ENCODE measurements at regions not wholly inside any gene's neighbourhood (a gene's known extent, or its start where the extent isn't known, plus 50 kb on each side); places are given as distances from the start of the nearest gene placed in this dataset.
"Not testable (repeated sequence)": the region's sequence is repeated elsewhere in the genome, so short reads cannot be mapped to it uniquely, and the experiment has no call there.

DNA sequence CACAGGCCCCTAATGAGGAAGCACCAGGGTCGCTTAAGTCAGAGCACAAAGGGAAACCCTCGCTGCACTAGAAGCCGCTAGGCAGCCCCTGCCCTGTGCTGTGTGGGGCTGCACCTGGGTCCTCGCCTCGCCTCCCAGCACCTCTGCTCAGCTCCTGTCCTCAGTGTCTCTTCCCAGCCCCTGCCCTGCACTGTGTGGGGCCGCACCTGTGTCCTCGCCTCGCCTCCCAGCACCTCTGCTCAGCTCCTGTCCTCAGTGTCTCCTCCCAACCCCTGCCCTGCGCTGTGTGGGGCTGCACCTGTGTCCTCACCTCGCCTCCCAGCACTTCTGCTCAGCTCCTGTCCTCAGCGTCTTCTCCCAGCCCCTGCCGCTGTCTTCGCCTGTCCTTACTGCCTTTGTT, 342.8 kb downstream of the EIPR1 start:
- DNase-seq (ENCODE audit: low spot score) = no peak
- no peaks in the 10 kb centered on the region for H3K36me3 ChIP-seq (replicated peaks; ENCODE audit: insufficient read depth, low read depth)
- 78% methylated on average over 13 of the region's 13 CpGs for WGBS (ENCODE audit: low lambda C conversion rate, missing lambda C conversion rate)
- no peak overlapping the region for H3K27ac ChIP-seq
- no peaks in the 10 kb centered on the region for H3K27me3 ChIP-seq
- no peaks in the 10 kb centered on the region for H4K20me1 ChIP-seq (ENCODE audit: insufficient read depth, poor library complexity, severe bottlenecking)
- H3K9me3 ChIP-seq (ENCODE audit: low read depth) = no peaks in the 10 kb centered on the region
- H2AFZ ChIP-seq = no peak overlapping the region
- H3K79me2 ChIP-seq = no peaks in the 10 kb centered on the region
- H3K9me2 ChIP-seq (replicated peaks; ENCODE audit: insufficient read depth) = no peaks in the 10 kb centered on the region
- H3K4me3 ChIP-seq = no peak overlapping the region
- H3K4me2 ChIP-seq = no peak overlapping the region
- no peaks in the 10 kb centered on the region for H3K4me1 ChIP-seq (ENCODE audit: insufficient read depth)
- TF ChIP-seq CTCF (IDR thresholded peaks at IDR 0.05; ENCODE audit: poor library complexity) (no peak), EZH2phosphoT487 (IDR thresholded peaks at IDR 0.05; ENCODE audit: low read depth, severe bottlenecking, unreplicated experiment) (no peak)

DNA sequence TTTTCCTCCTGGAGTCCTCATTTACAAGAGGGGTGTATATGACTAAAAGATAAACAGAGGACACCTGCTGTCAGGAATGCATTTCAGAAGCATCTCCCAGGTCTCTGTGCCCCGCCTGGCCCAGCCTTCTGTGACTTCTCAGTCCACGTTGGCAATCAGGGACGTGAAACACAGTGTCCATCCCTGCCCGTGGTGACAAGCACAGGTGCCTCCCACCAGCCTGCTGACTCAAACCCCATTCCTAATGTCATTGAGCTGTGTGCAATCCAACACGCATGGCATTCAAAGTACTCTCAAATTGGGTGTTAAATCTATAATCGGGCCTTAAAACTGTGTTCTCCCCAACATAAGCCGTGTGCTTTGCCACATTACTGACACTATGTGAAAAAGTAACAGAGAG, 343.2 kb downstream of the EIPR1 start:
- Histone ChIP-seq H3K27me3 (no peaks in the 10 kb centered on the region), H3K27ac (no peak overlapping the region), H3K4me2 (no peak overlapping the region), H2AFZ (no peak overlapping the region), H3K4me1 (ENCODE audit: insufficient read depth) (no peaks in the 10 kb centered on the region), H3K9me3 (ENCODE audit: low read depth) (no peaks in the 10 kb centered on the region), H3K79me2 (no peaks in the 10 kb centered on the region), H3K36me3 (replicated peaks; ENCODE audit: insufficient read depth, low read depth) (no peaks in the 10 kb centered on the region), H3K9me2 (replicated peaks; ENCODE audit: insufficient read depth) (no peaks in the 10 kb centered on the region), H3K4me3 (no peak overlapping the region), H4K20me1 (ENCODE audit: insufficient read depth, poor library complexity, severe bottlenecking) (no peaks in the 10 kb centered on the region)
- TF ChIP-seq CTCF (IDR thresholded peaks at IDR 0.05; ENCODE audit: poor library complexity) (no peak), EZH2phosphoT487 (IDR thresholded peaks at IDR 0.05; ENCODE audit: low read depth, severe bottlenecking, unreplicated experiment) (no peak), EZH2 (IDR thresholded peaks at IDR 0.05; ENCODE audit: borderline replicate concordance) (no peak)
- WGBS (ENCODE audit: low lambda C conversion rate, missing lambda C conversion rate) = 81% methylated on average over 7 of the region's 7 CpGs
- no peak for DNase-seq (ENCODE audit: low spot score)

DNA sequence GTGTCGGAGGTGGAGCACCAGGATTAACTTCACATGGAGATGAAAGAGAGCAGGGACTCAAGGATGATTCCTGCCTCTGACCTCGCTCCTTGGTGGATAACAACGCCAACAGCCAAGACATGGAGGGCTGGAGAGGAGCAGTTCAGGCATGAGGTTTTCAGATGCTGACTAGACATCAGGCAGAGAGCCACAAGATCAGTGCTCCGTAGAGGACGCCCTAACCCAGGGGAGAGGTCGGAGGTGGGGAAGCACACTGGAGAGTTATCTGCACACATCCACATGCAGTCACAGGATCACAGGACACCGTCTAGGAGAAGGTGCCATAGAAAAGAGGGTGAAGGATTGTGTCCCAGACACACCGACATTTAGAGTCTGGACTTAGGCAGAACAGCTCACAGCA, 344.3 kb downstream of the EIPR1 start:
- no peaks in the 10 kb centered on the region for H3K27me3 ChIP-seq
- no peak for DNase-seq (ENCODE audit: low spot score)
- WGBS (ENCODE audit: low lambda C conversion rate, missing lambda C conversion rate) = 88% methylated on average over 8 of the region's 8 CpGs
- H3K27ac ChIP-seq = no peak overlapping the region
- H2AFZ ChIP-seq = no peak overlapping the region
- no peaks in the 10 kb centered on the region for H3K4me1 ChIP-seq (ENCODE audit: insufficient read depth)
- H3K36me3 ChIP-seq (replicated peaks; ENCODE audit: insufficient read depth, low read depth) = no peaks in the 10 kb centered on the region
- no peak overlapping the region for H3K4me3 ChIP-seq
- no peak overlapping the region for H3K4me2 ChIP-seq
- TF ChIP-seq EZH2 (IDR thresholded peaks at IDR 0.05; ENCODE audit: borderline replicate concordance) (no peak), EZH2phosphoT487 (IDR thresholded peaks at IDR 0.05; ENCODE audit: low read depth, severe bottlenecking, unreplicated experiment) (no peak), CTCF (IDR thresholded peaks at IDR 0.05; ENCODE audit: poor library complexity) (no peak)
- H4K20me1 ChIP-seq (ENCODE audit: insufficient read depth, poor library complexity, severe bottlenecking) = no peaks in the 10 kb centered on the region
- no peaks in the 10 kb centered on the region for H3K9me2 ChIP-seq (replicated peaks; ENCODE audit: insufficient read depth)
- no peaks in the 10 kb centered on the region for H3K9me3 ChIP-seq (ENCODE audit: low read depth)
- H3K79me2 ChIP-seq = no peaks in the 10 kb centered on the region

DNA sequence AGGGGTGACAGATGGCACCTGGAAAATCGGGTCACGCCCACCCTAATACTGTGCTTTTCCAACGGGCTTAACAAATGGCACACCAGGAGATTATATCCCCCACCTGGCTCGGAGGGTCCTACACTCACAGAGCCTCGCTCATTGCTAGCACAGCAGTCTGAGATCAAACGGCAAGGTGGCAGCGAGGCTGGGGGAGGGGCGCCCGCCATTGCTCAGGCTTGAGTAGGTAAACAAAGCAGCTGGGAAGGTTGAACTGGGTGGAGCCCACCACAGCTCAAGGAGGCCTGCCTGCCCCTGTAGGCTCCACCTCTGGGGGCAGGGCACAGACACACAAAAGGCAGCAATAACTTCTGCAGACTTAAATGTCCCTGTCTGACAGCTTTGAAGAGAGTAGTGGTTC, 346.8 kb downstream of the EIPR1 start:
- not testable (repeated sequence) for DNase-seq (ENCODE audit: low spot score); H3K4me2 ChIP-seq

More for the DNA sequence above, 346.8 kb downstream of the EIPR1 start:
- H3K9me2 ChIP-seq (replicated peaks; ENCODE audit: insufficient read depth); H3K79me2 ChIP-seq; H3K4me1 ChIP-seq (ENCODE audit: insufficient read depth); H3K27ac ChIP-seq; H3K27me3 ChIP-seq; H4K20me1 ChIP-seq (ENCODE audit: insufficient read depth, poor library complexity, severe bottlenecking); H3K4me3 ChIP-seq; H3K9me3 ChIP-seq (ENCODE audit: low read depth); H3K36me3 ChIP-seq (replicated peaks; ENCODE audit: insufficient read depth, low read depth); H2AFZ ChIP-seq: not testable (repeated sequence)
- WGBS (ENCODE audit: low lambda C conversion rate, missing lambda C conversion rate) = 94% methylated on average over 9 of the region's 9 CpGs
